Fibroblast of mammary gland (primary cell): ENCODE measurements at regions not wholly inside any gene's neighbourhood (a gene's known extent, or its start where the extent isn't known, plus 50 kb on each side); places are given as distances from the start of the nearest gene placed in this dataset.

ENCODE experiments used
- DNase-seq: peaks from one replicate; pipeline ENCODE4 v3.0.0-alpha.2; 2010; ENCODE audit warnings: low read depth
- H3K4me3 ChIP-seq: 2 replicates; pipeline ENCODE4 v1.5.1; 2011; ENCODE audit warnings: low read depth, mild to moderate bottlenecking, low read length, moderate library complexity; ENCODE audit not compliant: control insufficient read depth
- CTCF ChIP-seq: conservative IDR thresholded peaks from 2 replicates; pipeline ENCODE4 v1.5.1; 2011; ENCODE audit warnings: low read depth, low read length, inconsistent platforms; ENCODE audit not compliant: control insufficient read depth, insufficient read depth

GRCh38 chr13:90015565-90016507, 1331.7 kb upstream of the MIR17HG start:
- no peak for DNase-seq
- H3K4me3 ChIP-seq, result no peak overlapping the region
- TF ChIP-seq CTCF, result no peak

GRCh38 chr13:90016688-90017087, 1330.8 kb upstream of the MIR17HG start:
- no peak overlapping the region for H3K4me3 ChIP-seq
- no peak for DNase-seq
- TF ChIP-seq CTCF, result no peak

GRCh38 chr13:90020536-90021070, 1326.9 kb upstream of the MIR17HG start:
- DNase-seq, result no peak
- no peak for TF ChIP-seq CTCF
- H3K4me3 ChIP-seq, result no peak overlapping the region

- TF ChIP-seq CTCF, result no peak
- no peak overlapping the region for H3K4me3 ChIP-seq
- no peak for DNase-seq
Measured at GRCh38 chr13:90027409-90027808, 1320.1 kb upstream of the MIR17HG start.

GRCh38 chr13:90032313-90032712, 1315.2 kb upstream of the MIR17HG start:
- no peak overlapping the region for H3K4me3 ChIP-seq
- no peak for TF ChIP-seq CTCF
- no peak for DNase-seq

GRCh38 chr13:90032841-90033493, 1314.5 kb upstream of the MIR17HG start:
- no peak overlapping the region for H3K4me3 ChIP-seq
- no peak for TF ChIP-seq CTCF
- DNase-seq, result no peak
